ENCODE measurements at regions not wholly inside any gene's neighbourhood (a gene's known extent, or its start where the extent isn't known, plus 50 kb on each side); places are given as distances from the start of the nearest gene placed in this dataset.

DNA sequence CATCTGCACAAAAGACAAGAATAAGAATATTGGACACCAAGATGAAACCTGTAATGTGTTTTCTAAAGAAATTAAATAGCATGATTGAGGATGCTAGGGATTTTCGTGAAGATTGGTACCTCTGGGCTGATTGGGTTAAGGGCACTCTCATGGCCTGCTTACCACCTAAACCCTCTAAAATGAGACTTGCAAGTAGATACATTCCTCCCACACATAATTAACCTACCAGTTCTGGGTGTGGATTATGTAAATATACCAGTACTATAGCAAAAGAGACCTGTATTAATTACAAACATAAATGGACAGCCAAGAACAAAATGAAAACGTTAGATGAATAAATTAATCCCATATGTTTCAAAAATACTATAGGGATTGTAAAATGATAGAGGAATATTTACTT is 1069.6 kb upstream of the B3GALT2 start:
- TF ChIP-seq, protein P1, sequence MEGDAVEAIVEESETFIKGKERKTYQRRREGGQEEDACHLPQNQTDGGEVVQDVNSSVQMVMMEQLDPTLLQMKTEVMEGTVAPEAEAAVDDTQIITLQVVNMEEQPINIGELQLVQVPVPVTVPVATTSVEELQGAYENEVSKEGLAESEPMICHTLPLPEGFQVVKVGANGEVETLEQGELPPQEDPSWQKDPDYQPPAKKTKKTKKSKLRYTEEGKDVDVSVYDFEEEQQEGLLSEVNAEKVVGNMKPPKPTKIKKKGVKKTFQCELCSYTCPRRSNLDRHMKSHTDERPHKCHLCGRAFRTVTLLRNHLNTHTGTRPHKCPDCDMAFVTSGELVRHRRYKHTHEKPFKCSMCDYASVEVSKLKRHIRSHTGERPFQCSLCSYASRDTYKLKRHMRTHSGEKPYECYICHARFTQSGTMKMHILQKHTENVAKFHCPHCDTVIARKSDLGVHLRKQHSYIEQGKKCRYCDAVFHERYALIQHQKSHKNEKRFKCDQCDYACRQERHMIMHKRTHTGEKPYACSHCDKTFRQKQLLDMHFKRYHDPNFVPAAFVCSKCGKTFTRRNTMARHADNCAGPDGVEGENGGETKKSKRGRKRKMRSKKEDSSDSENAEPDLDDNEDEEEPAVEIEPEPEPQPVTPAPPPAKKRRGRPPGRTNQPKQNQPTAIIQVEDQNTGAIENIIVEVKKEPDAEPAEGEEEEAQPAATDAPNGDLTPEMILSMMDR (conservative IDR thresholded peaks at IDR 0.05; ENCODE audit: low read length) = no peak
- no peak for TF ChIP-seq EZH2phosphoT487 (IDR thresholded peaks at IDR 0.05; ENCODE audit: borderline replicate concordance, low read depth, low read length)
